Ramos (cell line): ENCODE measurements at regions not wholly inside any gene's neighbourhood (a gene's known extent, or its start where the extent isn't known, plus 50 kb on each side); places are given as distances from the start of the nearest gene placed in this dataset.

Source experiments
- in situ Hi-C: fragments of 300-500 bp; cut with MboI; formaldehyde crosslinking; loops from one replicate; pipeline ENCODE4 v1.14.3; 2022; ENCODE audit warnings: low sequenced_read_pairs; ENCODE audit not compliant: unreplicated experiment

- in situ Hi-C loops, result no loop called here
Observed at GRCh38 chr6:92752114-92752513, 667.2 kb downstream of the EPHA7 start.

GRCh38 chr6:92748131-92748530 is 671.2 kb downstream of the EPHA7 start:
- in situ Hi-C loops, result no loop called here

GRCh38 chr6:92737983-92738382 is 681.4 kb downstream of the EPHA7 start:
- in situ Hi-C loops, result no loop called here

- in situ Hi-C loops, result no loop called here
Observed at GRCh38 chr6:92723390-92723931, 695.9 kb downstream of the EPHA7 start.

- in situ Hi-C loops, result no loop called here
Observed at GRCh38 chr6:92719773-92720172, 699.6 kb downstream of the EPHA7 start.

GRCh38 chr6:92716638-92717037 is 702.7 kb downstream of the EPHA7 start:
- in situ Hi-C loops, result no loop called here

- in situ Hi-C loops, result no loop called here
Observed at GRCh38 chr6:92715991-92716390, 703.4 kb downstream of the EPHA7 start.

- in situ Hi-C loops, result no loop called here
Observed at GRCh38 chr6:92714346-92714745, 705.0 kb downstream of the EPHA7 start.

- in situ Hi-C loops, result no loop called here
Observed at GRCh38 chr6:92710048-92710447, 709.3 kb downstream of the EPHA7 start.

- in situ Hi-C loops, result no loop called here
Observed at GRCh38 chr6:92708945-92709344, 710.4 kb downstream of the EPHA7 start.

- in situ Hi-C loops, result no loop called here
Observed at GRCh38 chr6:92708270-92708669, 711.1 kb downstream of the EPHA7 start.

- in situ Hi-C loops, result no loop called here
Observed at GRCh38 chr6:92706976-92707375, 712.4 kb downstream of the EPHA7 start.

GRCh38 chr6:92701425-92702096 is 717.8 kb downstream of the EPHA7 start:
- in situ Hi-C loops, result no loop called here

GRCh38 chr6:92700411-92700810 is 718.9 kb downstream of the EPHA7 start:
- in situ Hi-C loops, result no loop called here

- in situ Hi-C loops, result no loop called here
Observed at GRCh38 chr6:92690997-92691599, 728.3 kb downstream of the EPHA7 start.

- in situ Hi-C loops, result no loop called here
Observed at GRCh38 chr6:92688342-92688741, 731.0 kb downstream of the EPHA7 start.

GRCh38 chr6:92687278-92687677 is 732.1 kb downstream of the EPHA7 start:
- in situ Hi-C loops, result no loop called here

GRCh38 chr6:92684386-92684785 is 735.0 kb downstream of the EPHA7 start:
- in situ Hi-C loops, result no loop called here

GRCh38 chr6:92683748-92684147 is 735.6 kb downstream of the EPHA7 start:
- in situ Hi-C loops, result no loop called here

GRCh38 chr6:92682516-92683398 is 736.6 kb downstream of the EPHA7 start:
- in situ Hi-C loops, result no loop called here

- in situ Hi-C loops, result no loop called here
Observed at GRCh38 chr6:92681401-92681800, 738.0 kb downstream of the EPHA7 start.
